H9 (cell line): ENCODE measurements at regions not wholly inside any gene's neighbourhood (a gene's known extent, or its start where the extent isn't known, plus 50 kb on each side); places are given as distances from the start of the nearest gene placed in this dataset.

Source experiments
- DNase-seq: peaks from one replicate; pipeline ENCODE4 v3.0.0-alpha.2; 2017
- H2AFZ ChIP-seq: one replicate; pipeline ENCODE4 v1.6.1; 2013; ENCODE audit warnings: mild to moderate bottlenecking, low read length, control low read depth, moderate library complexity
- H2AK5ac ChIP-seq: 2 replicates; pipeline ENCODE4 v1.6.1; 2013; ENCODE audit warnings: low read length, control low read depth, mixed read lengths; ENCODE audit not compliant: insufficient read length
- H2BK120ac ChIP-seq: one replicate; pipeline ENCODE4 v1.6.1; 2013; ENCODE audit warnings: low read depth, mild to moderate bottlenecking, low read length, control low read depth, inconsistent platforms; ENCODE audit not compliant: poor library complexity, severe bottlenecking
- H2BK12ac ChIP-seq: 2 replicates; pipeline ENCODE4 v1.6.1; 2013; ENCODE audit warnings: low read length, control low read depth, mixed read lengths, low read depth; ENCODE audit not compliant: insufficient read length
- H2BK15ac ChIP-seq: 2 replicates; pipeline ENCODE4 v1.6.1; 2013; ENCODE audit warnings: low read depth, low read length, control low read depth
- H2BK20ac ChIP-seq: one replicate; pipeline ENCODE4 v1.6.1; 2013; ENCODE audit warnings: low read depth, mild to moderate bottlenecking, low read length, control low read depth, inconsistent platforms; ENCODE audit not compliant: poor library complexity, severe bottlenecking
- H2BK5ac ChIP-seq: 2 replicates; pipeline ENCODE4 v1.6.1; 2013; ENCODE audit warnings: low read length, control low read depth, mixed read lengths; ENCODE audit not compliant: insufficient read length
- H3K14ac ChIP-seq: 2 replicates; pipeline ENCODE4 v1.6.1; 2013; ENCODE audit warnings: low read length, control low read depth; ENCODE audit not compliant: insufficient read depth
- H3K18ac ChIP-seq: 2 replicates; pipeline ENCODE4 v1.6.1; 2013; ENCODE audit warnings: low read depth, mild to moderate bottlenecking, mixed read lengths, low read length, control low read depth; ENCODE audit not compliant: insufficient read length
- H3K23ac ChIP-seq: 2 replicates; pipeline ENCODE4 v1.6.1; 2013; ENCODE audit warnings: low read length, control low read depth, mixed read lengths, low read depth; ENCODE audit not compliant: insufficient read length
- H3K23me2 ChIP-seq: 2 replicates; pipeline ENCODE4 v1.6.1; 2013; ENCODE audit warnings: low read depth, mild to moderate bottlenecking, mixed read lengths, low read length, control low read depth; ENCODE audit not compliant: insufficient read length, poor library complexity, severe bottlenecking
- H3K27ac ChIP-seq: 2 replicates; pipeline ENCODE4 v1.5.1; 2013; ENCODE audit warnings: low read length, control low read depth, mixed read lengths, low read depth; ENCODE audit not compliant: insufficient read length
- H3K27me3 ChIP-seq: 2 replicates; pipeline ENCODE4 v1.6.1; 2013; ENCODE audit warnings: low read length, control low read depth, inconsistent platforms; ENCODE audit not compliant: insufficient read depth
- H3K4ac ChIP-seq: 2 replicates; pipeline ENCODE4 v1.6.1; 2013; ENCODE audit warnings: low read depth, mild to moderate bottlenecking, control low read depth, inconsistent platforms, low read length, moderate library complexity
- H3K4me1 ChIP-seq: 2 replicates; pipeline ENCODE4 v1.6.1; 2013; ENCODE audit warnings: low read length, control low read depth, inconsistent platforms; ENCODE audit not compliant: insufficient read depth
- H3K4me2 ChIP-seq: 2 replicates; pipeline ENCODE4 v1.6.1; 2013; ENCODE audit warnings: low read length, control low read depth, mixed read lengths; ENCODE audit not compliant: insufficient read length, insufficient read depth
- H3K56ac ChIP-seq: 2 replicates; pipeline ENCODE4 v1.6.1; 2013; ENCODE audit warnings: low read depth, mild to moderate bottlenecking, mixed read lengths, low read length, control low read depth; ENCODE audit not compliant: insufficient read length
- H3K79me1 ChIP-seq: 2 replicates; pipeline ENCODE4 v1.6.1; 2013; ENCODE audit warnings: low read depth, mild to moderate bottlenecking, moderate library complexity, low read length, control low read depth, inconsistent platforms; ENCODE audit not compliant: insufficient read depth, poor library complexity, severe bottlenecking
- H3K79me2 ChIP-seq: 2 replicates; pipeline ENCODE4 v1.6.1; 2013; ENCODE audit warnings: low read length, control low read depth, inconsistent platforms; ENCODE audit not compliant: insufficient read depth
- H3K9ac ChIP-seq: 2 replicates; pipeline ENCODE4 v1.6.1; 2013; ENCODE audit warnings: low read length, control low read depth, mixed read lengths; ENCODE audit not compliant: insufficient read length; ENCODE audit errors: extremely low read depth
- H3K9me3 ChIP-seq: one replicate; pipeline ENCODE4 v1.6.1; 2013; ENCODE audit warnings: low read depth, low read length, inconsistent platforms; ENCODE audit not compliant: control insufficient read depth
- H3T11ph ChIP-seq: one replicate; pipeline ENCODE4 v1.6.1; 2013; ENCODE audit warnings: mild to moderate bottlenecking, low read length, control low read depth, inconsistent platforms
- H4K20me1 ChIP-seq: one replicate; pipeline ENCODE4 v1.6.1; 2013; ENCODE audit not compliant: control insufficient read depth, insufficient read length, insufficient read depth
- H4K5ac ChIP-seq: 2 replicates; pipeline ENCODE4 v1.6.1; 2013; ENCODE audit warnings: low read depth, mild to moderate bottlenecking, mixed read lengths, low read length, control low read depth; ENCODE audit not compliant: insufficient read length
- H4K8ac ChIP-seq: replicated peaks from 2 replicates; pipeline ENCODE4 v1.6.1; 2013; ENCODE audit warnings: low read length, control low read depth, mixed read lengths, low read depth; ENCODE audit not compliant: insufficient read length
- H4K91ac ChIP-seq: 2 replicates; pipeline ENCODE4 v1.6.1; 2013; ENCODE audit warnings: low read depth, mild to moderate bottlenecking, moderate library complexity, mixed read lengths, low read length, control low read depth; ENCODE audit not compliant: insufficient read length
- H3K27ac Mint-ChIP-seq, 3 experiments: 2 replicates in 2 of 3; 3 replicates in 1 of 3; pipeline ENCODE4 v1.8.0; 2020 to 2021; ENCODE audit warnings: mixed read lengths in 3 of 3, mild to moderate bottlenecking in 1 of 3, moderate library complexity in 1 of 3
- H3K27me3 Mint-ChIP-seq: 2 replicates; pipeline ENCODE4 v1.8.0; 2021; ENCODE audit warnings: low read depth, mild to moderate bottlenecking, moderate library complexity, mixed read lengths
- H3K36me3 Mint-ChIP-seq, 3 experiments: 2 replicates in 2 of 3; 3 replicates in 1 of 3; pipeline ENCODE4 v1.8.0; 2020 to 2021; ENCODE audit warnings: low read depth in 3 of 3, mixed read lengths in 3 of 3; ENCODE audit not compliant: insufficient read depth in 1 of 3
- H3K4me1 Mint-ChIP-seq, 2 experiments: 2 replicates each; pipeline ENCODE4 v1.8.0; 2020; ENCODE audit warnings: mixed read lengths in 2 of 2
- H3K4me3 Mint-ChIP-seq, 2 experiments: 2 replicates in 1 of 2; 3 replicates in 1 of 2; pipeline ENCODE4 v1.8.0; 2020 to 2021; ENCODE audit warnings: mild to moderate bottlenecking in 2 of 2, mixed read lengths in 2 of 2, moderate library complexity in 1 of 2
- H3K9me3 Mint-ChIP-seq, 2 experiments: 2 replicates in 1 of 2; 3 replicates in 1 of 2; pipeline ENCODE4 v1.8.0; 2020; ENCODE audit warnings: mild to moderate bottlenecking in 2 of 2, mixed read lengths in 2 of 2, moderate library complexity in 1 of 2
- WGBS: extraction: QIAGEN DNeasy Blood & Tissue Kit; methylation state at CpG from one replicate; pipeline ENCODE4 v1.1.7; 2013; ENCODE audit warnings: missing lambda C conversion rate, low lambda C conversion rate, mixed read lengths; ENCODE audit not compliant: insufficient read length; ENCODE audit errors: extremely low coverage; 5-methylcytosine and 5-hydroxymethylcytosine counted together
- TF ChIP-seq, protein P1 (sequence below): fragments of 200-600 bp; sonication (generic); conservative IDR thresholded peaks from 3 replicates; pipeline ENCODE4 v1.8.0; 2021; ENCODE audit warnings: antibody characterized with exemption, mild to moderate bottlenecking

DNA sequence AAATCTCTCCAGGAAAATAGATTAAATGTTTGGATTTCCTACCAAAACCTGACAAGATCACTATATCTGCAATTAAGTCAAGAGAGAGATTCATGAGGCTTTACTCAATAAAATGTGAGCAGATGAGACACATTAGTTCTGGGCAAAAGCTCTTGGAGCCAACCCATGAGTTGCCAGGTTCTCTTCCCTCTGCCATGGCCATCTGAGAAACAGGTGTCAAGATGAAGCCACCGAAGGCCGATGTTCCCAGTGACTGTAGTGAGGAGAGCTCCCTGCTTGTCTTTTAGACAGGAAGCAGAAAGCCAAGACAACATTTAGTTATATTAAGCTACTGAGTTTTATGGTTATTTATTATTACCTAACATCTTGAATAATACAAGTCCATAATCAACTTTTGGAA is 1068.7 kb downstream of the STPG2 start:
- H4K20me1 ChIP-seq = no peaks in the 10 kb centered on the region
- no peaks in the 10 kb centered on the region for H3K79me1 ChIP-seq
- WGBS = no CpG with 5 or more reads among the region's 2 CpGs
- no peaks in the 10 kb centered on the region for H3K27me3 ChIP-seq
- H3K18ac ChIP-seq = no peak overlapping the region
- H2AFZ ChIP-seq = no peak overlapping the region
- H3K9ac ChIP-seq = no peak overlapping the region
- no peaks in the 10 kb centered on the region for H3K23me2 ChIP-seq
- H3K4me1 Mint-ChIP-seq = peaks cover 8 to 9% of the 10 kb centered on the region in 2 experiments
- no peak overlapping the region for H3K27ac Mint-ChIP-seq
- H4K8ac ChIP-seq = no peak overlapping the region
- H4K5ac ChIP-seq = no peak overlapping the region
- H3K56ac ChIP-seq = no peak overlapping the region
- no peaks in the 10 kb centered on the region for H3K9me3 Mint-ChIP-seq
- no peak overlapping the region for H2AK5ac ChIP-seq
- no peaks in the 10 kb centered on the region; a peak in 1 of 7 replicates for H3K36me3 Mint-ChIP-seq
- H3K4me2 ChIP-seq = no peak overlapping the region
- DNase-seq = no peak
- no peaks in the 10 kb centered on the region for H3K9me3 ChIP-seq
- no peak overlapping the region for H2BK20ac ChIP-seq
- no peak overlapping the region for H3K4ac ChIP-seq
- H3K79me2 ChIP-seq = no peaks in the 10 kb centered on the region
- no peak overlapping the region for H2BK15ac ChIP-seq
- H2BK5ac ChIP-seq = no peak overlapping the region
- no peak overlapping the region for H3K23ac ChIP-seq
- H3K27me3 Mint-ChIP-seq = no peaks in the 10 kb centered on the region
- no peak overlapping the region for H3T11ph ChIP-seq
- no peak overlapping the region for H2BK12ac ChIP-seq
- H3K4me3 Mint-ChIP-seq = no peak overlapping the region
- TF ChIP-seq, protein P1, sequence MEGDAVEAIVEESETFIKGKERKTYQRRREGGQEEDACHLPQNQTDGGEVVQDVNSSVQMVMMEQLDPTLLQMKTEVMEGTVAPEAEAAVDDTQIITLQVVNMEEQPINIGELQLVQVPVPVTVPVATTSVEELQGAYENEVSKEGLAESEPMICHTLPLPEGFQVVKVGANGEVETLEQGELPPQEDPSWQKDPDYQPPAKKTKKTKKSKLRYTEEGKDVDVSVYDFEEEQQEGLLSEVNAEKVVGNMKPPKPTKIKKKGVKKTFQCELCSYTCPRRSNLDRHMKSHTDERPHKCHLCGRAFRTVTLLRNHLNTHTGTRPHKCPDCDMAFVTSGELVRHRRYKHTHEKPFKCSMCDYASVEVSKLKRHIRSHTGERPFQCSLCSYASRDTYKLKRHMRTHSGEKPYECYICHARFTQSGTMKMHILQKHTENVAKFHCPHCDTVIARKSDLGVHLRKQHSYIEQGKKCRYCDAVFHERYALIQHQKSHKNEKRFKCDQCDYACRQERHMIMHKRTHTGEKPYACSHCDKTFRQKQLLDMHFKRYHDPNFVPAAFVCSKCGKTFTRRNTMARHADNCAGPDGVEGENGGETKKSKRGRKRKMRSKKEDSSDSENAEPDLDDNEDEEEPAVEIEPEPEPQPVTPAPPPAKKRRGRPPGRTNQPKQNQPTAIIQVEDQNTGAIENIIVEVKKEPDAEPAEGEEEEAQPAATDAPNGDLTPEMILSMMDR = no peak
- H3K14ac ChIP-seq = no peak overlapping the region
- H4K91ac ChIP-seq = no peak overlapping the region
- H2BK120ac ChIP-seq = no peak overlapping the region
- no peak overlapping the region for H3K27ac ChIP-seq
- H3K4me1 ChIP-seq = no peaks in the 10 kb centered on the region
